GM23338 (cell line): ENCODE measurements at regions not wholly inside any gene's neighbourhood (a gene's known extent, or its start where the extent isn't known, plus 50 kb on each side); places are given as distances from the start of the nearest gene placed in this dataset.

Source experiments
- ATAC-seq: fragments of 200-7000 bp; cut with Tn5 transposase; 3 replicates; pipeline ENCODE4 v1.9.1; 2020
- DNase-seq: peaks from one replicate; pipeline ENCODE4 v3.0.0-alpha.2; 2015; ENCODE audit warnings: low spot score
- H2AFZ ChIP-seq: fragments of 200-600 bp; sonication (generic); 2 replicates; pipeline ENCODE4 v1.8.0; 2016; ENCODE audit warnings: antibody characterized with exemption, mild to moderate bottlenecking, moderate library complexity
- H3F3A ChIP-seq: fragments of 200-600 bp; sonication (generic); replicated peaks from 2 replicates; pipeline ENCODE4 v1.8.0; 2017; ENCODE audit warnings: antibody characterized with exemption, mixed run types, low read depth
- H3K27ac ChIP-seq: fragments of 200-600 bp; sonication (generic); 2 replicates; pipeline ENCODE4 v1.6.1; 2016; ENCODE audit warnings: low read depth
- H3K27me3 ChIP-seq: fragments of 200-600 bp; sonication (generic); 2 replicates; pipeline ENCODE4 v1.8.0; 2016; ENCODE audit warnings: mild to moderate bottlenecking, mixed run types, moderate library complexity; ENCODE audit not compliant: insufficient read depth
- H3K36me3 ChIP-seq: fragments of 200-600 bp; sonication (generic); 2 replicates; pipeline ENCODE4 v1.8.0; 2016; ENCODE audit warnings: mild to moderate bottlenecking; ENCODE audit not compliant: insufficient read depth
- H3K4me1 ChIP-seq: fragments of 200-600 bp; sonication (generic); 2 replicates; pipeline ENCODE4 v1.8.0; 2016; ENCODE audit warnings: mild to moderate bottlenecking, moderate library complexity; ENCODE audit not compliant: insufficient read depth
- H3K4me2 ChIP-seq: fragments of 200-600 bp; sonication (generic); 2 replicates; pipeline ENCODE4 v1.7.1; 2017; ENCODE audit warnings: mixed run types
- H3K4me3 ChIP-seq: fragments of 200-600 bp; sonication (generic); 2 replicates; pipeline ENCODE4 v1.6.1; 2016; ENCODE audit warnings: mixed run types
- H3K79me2 ChIP-seq: fragments of 200-600 bp; sonication (generic); replicated peaks from 2 replicates; pipeline ENCODE4 v1.8.0; 2017; ENCODE audit warnings: mild to moderate bottlenecking; ENCODE audit not compliant: insufficient read depth
- H3K9me2 ChIP-seq: fragments of 200-600 bp; sonication (generic); 2 replicates; pipeline ENCODE4 v1.8.0; 2017; ENCODE audit not compliant: insufficient read depth
- H4K20me1 ChIP-seq: fragments of 200-600 bp; sonication (generic); replicated peaks from 2 replicates; pipeline ENCODE4 v1.8.0; 2017; ENCODE audit warnings: mild to moderate bottlenecking; ENCODE audit not compliant: insufficient read depth
- H3K27ac Mint-ChIP-seq: 2 replicates; pipeline ENCODE4 v1.8.0; 2020; ENCODE audit warnings: inconsistent platforms, mild to moderate bottlenecking, moderate library complexity, mixed read lengths
- H3K27me3 Mint-ChIP-seq: 3 replicates; pipeline ENCODE4 v1.8.0; 2022; ENCODE audit warnings: low read depth, mild to moderate bottlenecking, moderate library complexity, mixed read lengths, inconsistent platforms; ENCODE audit not compliant: insufficient read depth, poor library complexity
- H3K36me3 Mint-ChIP-seq: 3 replicates; pipeline ENCODE4 v1.8.0; 2021; ENCODE audit warnings: low read depth, mild to moderate bottlenecking, inconsistent platforms, moderate library complexity, mixed read lengths
- H3K4me1 Mint-ChIP-seq: 3 replicates; pipeline ENCODE4 v1.8.0; 2020; ENCODE audit warnings: mild to moderate bottlenecking, inconsistent platforms, mixed read lengths
- H3K4me3 Mint-ChIP-seq: 3 replicates; pipeline ENCODE4 v1.8.0; 2021; ENCODE audit warnings: moderate library complexity, mild to moderate bottlenecking, inconsistent platforms, mixed read lengths
- H3K9me3 Mint-ChIP-seq: 3 replicates; pipeline ENCODE4 v1.8.0; 2020; ENCODE audit warnings: moderate library complexity, mild to moderate bottlenecking, inconsistent platforms, mixed read lengths
- CREB1 ChIP-seq: fragments of 250-450 bp; sonication (Bioruptor Pico); IDR thresholded peaks from 2 replicates; pipeline ENCODE4 v1.5.0; 2020; ENCODE audit warnings: low read depth, mild to moderate bottlenecking, moderate library complexity
- CTCF ChIP-seq, 2 experiments: fragments of 200-600 bp in 1 of 2; sonication (generic) in 1 of 2; conservative IDR thresholded peaks; 2 replicates each; pipeline versions ENCODE4 v1.5.1 to v1.6.1; 2016 to 2017; ENCODE audit warnings: antibody characterized with exemption in 2 of 2, low read depth in 2 of 2, mild to moderate bottlenecking in 2 of 2, moderate library complexity in 1 of 2
- ETS1 ChIP-seq: IDR thresholded peaks from 2 replicates; pipeline ENCODE4 v1.6.1; 2016; ENCODE audit warnings: antibody characterized with exemption
- EZH2 ChIP-seq: fragments of 200-600 bp; sonication (generic); IDR thresholded peaks from one replicate; pipeline ENCODE4 v1.8.0; 2017; ENCODE audit warnings: antibody characterized with exemption, mild to moderate bottlenecking, low read depth; ENCODE audit not compliant: unreplicated experiment
- EZH2phosphoT487 ChIP-seq: fragments of 200-600 bp; sonication (generic); IDR thresholded peaks from one replicate; pipeline ENCODE4 v1.8.1; 2018; ENCODE audit warnings: antibody characterized with exemption; ENCODE audit not compliant: unreplicated experiment
- JUNB ChIP-seq: IDR thresholded peaks from one replicate; pipeline ENCODE4 v1.6.1; 2016; ENCODE audit warnings: antibody characterized with exemption; ENCODE audit not compliant: unreplicated experiment
- NANOG ChIP-seq: IDR thresholded peaks from 2 replicates; pipeline ENCODE4 v1.6.1; 2016; ENCODE audit warnings: antibody characterized with exemption, borderline replicate concordance
- STAT1 ChIP-seq: IDR thresholded peaks from one replicate; pipeline ENCODE4 v1.6.1; 2016; ENCODE audit warnings: antibody characterized with exemption; ENCODE audit not compliant: unreplicated experiment
- ZNF114 ChIP-seq: fragments of 250-450 bp; sonication (Bioruptor Pico); IDR thresholded peaks from 2 replicates; pipeline ENCODE4 v1.5.0; 2020; ENCODE audit warnings: mild to moderate bottlenecking, moderate library complexity
- ZNF331 ChIP-seq: fragments of 250-450 bp; sonication (Bioruptor Pico); IDR thresholded peaks from 2 replicates; pipeline ENCODE4 v1.5.0; 2020; ENCODE audit warnings: low read depth, mild to moderate bottlenecking, moderate library complexity
- ZNF462 ChIP-seq: fragments of 250-450 bp; sonication (Bioruptor Pico); IDR thresholded peaks from 2 replicates; pipeline ENCODE4 v1.5.0; 2020; ENCODE audit warnings: mild to moderate bottlenecking, moderate library complexity

GRCh38 chr5:67561151-67561932 lies 364.7 kb upstream of the CD180 start:
- no peaks in the 10 kb centered on the region for H3K4me1 ChIP-seq
- no peaks in the 10 kb centered on the region for H4K20me1 ChIP-seq
- Mint-ChIP-seq H3K9me3 (peaks cover 25% of the 10 kb centered on the region; the same call in 2 of the 3 replicates), H3K27me3 (no peaks in the 10 kb centered on the region), H3K4me3 (no peak overlapping the region), H3K36me3 (peaks cover 6% of the 10 kb centered on the region; the same call in 2 of the 3 replicates), H3K27ac (no peak overlapping the region), H3K4me1 (no peaks in the 10 kb centered on the region)
- no peaks in the 10 kb centered on the region for H3K79me2 ChIP-seq
- H3F3A ChIP-seq: no peaks in the 10 kb centered on the region
- H3K36me3 ChIP-seq: no peaks in the 10 kb centered on the region
- H3K4me3 ChIP-seq: no peak overlapping the region
- no peak overlapping the region for H3K27ac ChIP-seq
- no peaks in the 10 kb centered on the region for H3K27me3 ChIP-seq
- DNase-seq: no peak
- no peak overlapping the region for H2AFZ ChIP-seq
- H3K9me2 ChIP-seq: no peaks in the 10 kb centered on the region; the same call in 1 of the 2 replicates
- no peak for ATAC-seq
- no peak overlapping the region for H3K4me2 ChIP-seq
- TF ChIP-seq CTCF (conservative IDR thresholded peaks at IDR 0.05; ENCODE audit: low read depth in 2 of 2): no peak
- TF ChIP-seq NANOG: no peak
- TF ChIP-seq ZNF114 (CRISPR knock-in tag): no peak

GRCh38 chr5:67552773-67553172 lies 356.2 kb upstream of the CD180 start:
- Histone ChIP-seq H2AFZ (no peak overlapping the region), H3K4me3 (no peak overlapping the region), H3F3A (no peaks in the 10 kb centered on the region), H3K27ac (no peak overlapping the region), H3K4me2 (no peak overlapping the region), H4K20me1 (no peaks in the 10 kb centered on the region), H3K36me3 (no peaks in the 10 kb centered on the region), H3K79me2 (no peaks in the 10 kb centered on the region), H3K4me1 (no peaks in the 10 kb centered on the region), H3K27me3 (no peaks in the 10 kb centered on the region), H3K9me2 (no peaks in the 10 kb centered on the region)
- no peaks in the 10 kb centered on the region for H3K4me1 Mint-ChIP-seq
- H3K9me3 Mint-ChIP-seq: no peaks in the 10 kb centered on the region
- DNase-seq (no peak), ATAC-seq (no peak)
- peaks cover 2% of the 10 kb centered on the region for H3K27me3 Mint-ChIP-seq
- H3K4me3 Mint-ChIP-seq: no peak overlapping the region
- H3K36me3 Mint-ChIP-seq: no peaks in the 10 kb centered on the region
- H3K27ac Mint-ChIP-seq: no peak overlapping the region
- TF ChIP-seq ZNF462 (CRISPR knock-in tag) (no peak), JUNB (no peak), EZH2 (no peak), STAT1 (no peak), EZH2phosphoT487 (no peak), NANOG (no peak), ZNF114 (CRISPR knock-in tag) (no peak), CREB1 (CRISPR knock-in tag) (no peak), ETS1 (no peak), ZNF331 (CRISPR knock-in tag) (no peak)
